HG02678 (cell line): ENCODE measurements at regions not wholly inside any gene's neighbourhood (a gene's known extent, or its start where the extent isn't known, plus 50 kb on each side); places are given as distances from the start of the nearest gene placed in this dataset.
A peak's percentile ranks its signal among the peaks of the same experiment; 100 is the strongest.
"Not testable (repeated sequence)": the region's sequence is repeated elsewhere in the genome, so short reads cannot be mapped to it uniquely, and the experiment has no call there.

ENCODE experiments used
- ATAC-seq: cut with Tn5 transposase; IDR thresholded peaks from one replicate; pipeline ENCODE4 v1.9.1; 2021; ENCODE audit warnings: mild to moderate bottlenecking, moderate library complexity; ENCODE audit not compliant: unreplicated experiment

DNA sequence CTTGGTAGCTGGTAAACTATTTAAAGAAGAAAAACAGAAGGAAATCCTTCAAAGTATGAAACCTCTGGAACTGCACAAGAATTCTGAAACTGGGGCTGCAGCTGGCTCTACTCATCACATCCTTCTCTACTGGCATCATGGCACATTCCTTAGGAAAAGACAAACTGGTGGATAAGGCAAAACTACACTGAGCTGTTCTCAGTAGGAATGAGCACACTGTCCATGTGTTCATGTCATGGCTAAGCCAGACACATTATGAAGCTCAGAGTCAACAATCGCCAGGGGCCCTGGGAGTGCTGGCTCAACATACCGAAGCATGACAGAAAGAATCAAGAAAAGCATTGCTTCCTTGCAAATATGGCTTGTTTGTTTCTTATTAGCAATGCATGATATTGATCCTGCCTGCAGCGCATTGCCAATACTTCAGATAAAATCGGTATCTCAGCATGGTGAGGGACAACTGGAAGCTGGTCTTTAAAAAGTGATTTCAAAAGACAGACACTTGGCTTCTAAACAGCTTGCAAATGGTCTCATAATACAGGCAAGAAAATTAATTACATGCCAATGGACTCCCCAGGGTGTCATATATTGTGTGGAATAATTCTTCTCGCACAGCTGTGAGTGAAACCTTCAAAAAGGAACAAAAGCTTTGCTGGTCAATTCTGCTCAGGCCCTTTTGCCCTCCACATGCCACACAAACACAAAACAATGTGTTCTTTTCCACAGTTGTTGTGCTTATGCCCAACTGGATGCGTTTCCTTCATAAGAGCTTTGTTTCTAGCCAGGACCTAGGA lies 300.2 kb upstream of the VCX start:
- ATAC-seq: no peak

DNA sequence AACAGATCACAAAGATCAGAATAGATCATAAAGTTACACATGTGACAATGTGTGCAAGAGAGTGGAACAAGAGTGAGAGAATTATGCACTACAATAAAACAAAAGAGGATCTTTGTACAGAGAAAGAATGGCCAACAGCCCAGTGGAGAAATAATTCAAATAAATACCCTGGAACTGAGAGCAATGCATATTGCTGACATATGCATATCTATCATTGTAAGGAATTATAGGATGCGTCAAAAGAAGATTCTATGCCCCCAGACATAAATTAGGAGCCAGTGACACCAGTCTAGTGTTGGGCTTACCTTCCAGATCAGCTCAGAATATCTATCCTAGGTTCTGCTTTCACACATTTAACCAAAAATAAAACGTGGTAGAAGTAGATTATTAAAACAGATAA lies 320.1 kb upstream of the VCX start:
- no peak for ATAC-seq

DNA sequence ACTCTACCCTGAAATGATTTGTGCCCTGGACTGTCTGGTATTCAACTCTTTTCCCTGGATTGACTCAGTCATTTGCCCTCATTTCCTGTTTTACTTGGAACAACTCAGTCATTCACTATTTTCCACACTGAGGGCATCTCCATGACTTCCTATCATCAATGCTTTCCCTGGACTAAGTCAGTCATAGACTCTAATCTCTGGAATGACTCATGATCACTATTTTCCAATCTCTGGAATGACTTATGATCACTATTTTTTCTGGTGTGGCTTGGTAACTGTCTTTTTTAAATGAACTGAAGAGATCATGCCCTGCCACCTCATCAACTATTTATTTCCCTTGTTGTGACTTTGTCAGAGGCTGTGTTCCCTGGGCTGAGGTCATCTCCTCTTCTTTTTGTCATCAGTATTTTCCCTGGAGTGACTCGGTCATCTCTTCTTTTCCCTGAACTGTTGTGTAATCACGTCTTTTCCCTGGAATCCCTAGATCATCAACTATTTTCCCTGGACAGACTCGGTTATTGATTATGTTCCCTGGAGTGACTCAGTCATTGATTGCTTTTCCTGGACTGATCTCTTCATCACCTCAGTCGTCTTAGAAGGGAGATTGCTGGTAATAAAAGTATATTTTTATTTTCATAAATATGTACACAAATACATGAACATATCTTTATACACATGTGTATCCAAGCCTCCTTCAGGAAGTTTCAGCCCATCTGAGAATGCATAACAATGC lies 327.1 kb upstream of the VCX start:
- no peak for ATAC-seq

DNA sequence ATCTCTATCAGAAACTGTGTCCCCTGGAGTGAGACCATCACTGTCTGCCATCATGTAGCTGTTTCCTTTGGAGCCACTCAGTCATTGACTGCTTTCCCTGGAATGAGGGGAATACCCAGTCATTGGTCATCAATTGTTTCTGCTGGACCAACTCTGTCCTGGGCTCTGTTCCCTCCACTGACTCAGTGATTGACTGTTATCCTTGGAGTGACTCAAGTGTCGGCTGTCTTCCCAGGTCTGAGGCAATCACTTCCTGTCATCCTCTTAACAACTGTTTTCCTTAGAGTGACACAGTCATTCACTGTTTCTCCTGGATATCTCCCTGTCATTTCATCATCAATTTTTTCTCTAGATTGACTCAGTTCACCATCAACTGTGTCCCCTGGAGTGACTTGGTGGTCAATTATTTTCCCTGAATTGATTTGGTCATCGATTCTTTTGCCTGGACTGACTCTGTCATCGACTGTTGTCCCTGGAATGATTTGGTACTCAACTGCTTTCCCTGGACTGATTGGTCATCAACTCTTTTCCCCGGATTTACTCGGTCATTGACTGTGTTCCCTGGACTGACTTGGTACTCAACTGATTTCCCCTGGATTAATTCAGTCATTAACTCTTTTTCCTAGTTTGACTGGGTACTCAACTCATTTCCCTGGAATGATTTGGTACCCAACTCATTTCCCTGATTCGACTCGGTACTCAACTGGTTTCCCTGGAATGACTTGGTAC lies 327.9 kb upstream of the VCX start:
- no peak for ATAC-seq

DNA sequence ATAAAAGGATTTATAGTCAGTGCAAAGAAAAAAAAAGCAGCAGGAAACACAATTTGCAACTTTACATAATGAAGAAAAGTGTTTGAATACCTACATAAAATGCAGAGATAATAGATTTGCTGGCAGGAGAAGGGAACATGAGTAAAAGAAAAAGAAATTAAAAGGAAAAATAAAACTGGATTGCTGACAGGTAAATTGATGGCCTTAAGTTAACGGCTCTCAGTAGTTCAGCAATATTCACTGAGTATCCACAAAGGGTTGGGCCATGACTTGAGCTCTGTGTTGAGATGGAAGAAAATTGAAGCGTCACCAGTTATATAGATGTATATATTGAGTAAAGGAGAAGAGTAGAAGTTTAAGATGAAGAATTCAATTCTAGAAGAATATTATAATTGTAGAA lies 330.1 kb upstream of the VCX start:
- no peak for ATAC-seq

DNA sequence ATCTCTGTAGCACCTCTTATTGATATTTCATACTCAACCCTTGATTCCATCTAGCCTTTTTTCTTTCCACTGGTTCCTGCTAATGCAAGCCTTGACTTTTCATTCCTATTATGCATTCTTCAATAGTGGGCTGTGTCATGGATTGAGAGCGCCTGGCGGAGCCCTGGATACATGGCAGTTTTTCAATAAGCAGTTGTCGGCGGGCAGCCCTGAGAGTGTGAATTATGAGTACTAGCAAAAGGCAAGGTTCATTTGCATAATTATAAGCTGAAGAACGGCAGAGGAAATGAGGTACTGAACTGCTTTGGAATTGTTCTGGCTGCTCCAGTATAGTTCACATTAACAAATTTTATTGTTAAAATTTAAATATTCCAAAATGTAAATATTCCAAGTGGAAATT lies 339.7 kb upstream of the VCX start:
- ATAC-seq: no peak

DNA sequence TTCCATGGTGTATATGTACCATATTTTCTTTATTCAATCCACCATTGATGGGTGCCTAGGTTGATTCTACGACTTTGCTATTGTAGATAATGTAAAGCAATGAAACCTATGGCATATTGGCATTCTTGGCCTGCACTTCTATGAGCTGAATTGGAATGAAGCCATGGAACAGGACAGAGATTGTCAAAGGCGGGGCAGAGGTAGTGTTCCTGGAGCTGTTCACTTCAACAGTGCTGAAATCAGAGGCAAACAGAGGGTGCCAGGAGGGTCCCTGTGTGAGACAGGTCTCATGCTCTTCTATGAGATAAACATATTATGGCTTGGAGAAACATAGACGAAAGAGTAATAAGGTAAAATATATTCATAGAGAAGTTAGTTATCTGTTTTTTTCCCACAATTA lies 342.6 kb upstream of the VCX start:
- no peak for ATAC-seq

DNA sequence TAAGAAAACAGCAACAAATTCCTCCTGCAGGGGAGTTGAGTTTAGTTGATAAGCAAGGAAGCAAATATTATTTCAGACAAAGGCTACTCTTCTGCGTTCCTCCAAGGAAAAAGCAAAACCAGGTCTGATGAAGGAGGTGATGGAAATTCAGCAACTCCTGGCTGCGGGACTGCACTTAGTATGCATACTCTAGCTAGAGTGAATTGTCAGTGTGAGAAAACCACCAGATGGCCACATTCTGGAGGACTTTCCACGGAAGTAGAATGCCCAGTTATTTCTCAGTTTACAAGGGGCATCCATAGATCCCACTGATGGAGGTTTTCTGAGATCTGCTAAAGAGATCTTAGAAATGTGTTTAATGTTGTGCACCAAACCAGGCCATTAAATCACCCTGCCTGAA lies 338.6 kb upstream of the PUDP start:
- no peak for ATAC-seq

DNA sequence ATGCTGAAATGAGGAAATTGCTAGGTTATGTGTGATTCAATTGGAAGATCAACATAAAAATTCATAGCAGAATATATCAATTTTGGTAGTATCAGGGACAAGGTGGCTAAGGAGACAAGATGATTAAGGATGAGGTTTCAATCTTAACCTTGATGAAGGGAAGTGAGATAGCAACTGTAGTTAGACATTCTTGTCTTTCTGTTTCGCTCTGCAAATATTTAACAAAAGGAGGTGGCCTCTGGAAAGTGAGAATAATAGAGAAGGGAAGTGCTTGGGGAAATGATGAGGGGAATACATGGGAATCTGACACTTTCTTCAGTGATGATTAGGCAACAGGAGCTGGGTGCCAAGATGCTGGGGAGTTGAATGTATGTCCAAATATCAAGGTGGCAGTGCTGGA lies 337.1 kb upstream of the PUDP start:
- no peak for ATAC-seq

DNA sequence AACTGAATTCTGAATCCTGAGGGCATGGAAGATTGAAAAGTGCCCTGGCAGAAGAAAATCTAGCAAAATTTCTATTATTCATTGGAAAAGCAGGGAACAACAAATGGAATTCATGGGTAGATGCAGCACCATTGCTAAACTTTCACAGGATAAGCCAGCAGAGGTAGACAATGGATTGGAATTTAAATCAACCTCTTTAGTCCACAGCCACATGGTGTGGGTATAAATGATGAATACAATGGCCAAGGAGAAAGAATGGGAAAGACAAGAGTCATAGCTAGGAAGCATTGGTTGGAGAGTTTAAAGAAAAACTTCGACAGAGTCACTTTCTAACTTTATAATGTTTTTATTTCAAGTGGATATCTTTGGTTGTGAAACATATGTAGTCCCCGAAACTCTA lies 332.8 kb upstream of the PUDP start:
- ATAC-seq: no peak

DNA sequence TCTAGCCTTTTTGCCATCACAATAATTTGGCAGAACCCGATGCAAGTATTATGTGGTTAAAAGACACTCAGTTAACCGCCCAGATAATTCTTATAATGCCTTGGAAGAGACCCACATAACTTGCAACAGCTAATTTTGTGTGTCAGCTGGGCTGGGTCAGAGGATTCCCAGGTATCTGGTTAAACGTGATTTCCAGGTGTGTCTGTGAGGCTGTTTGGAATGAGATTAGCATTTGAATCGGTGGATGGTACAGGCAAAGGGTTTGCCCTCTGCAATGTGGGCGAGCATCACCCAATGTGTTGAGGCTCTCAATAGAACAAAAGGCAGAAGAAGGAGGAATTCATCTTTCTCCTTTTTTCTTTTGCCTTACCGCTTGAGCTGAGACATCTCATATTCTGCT lies 314.2 kb upstream of the PUDP start:
- no peak for ATAC-seq

DNA sequence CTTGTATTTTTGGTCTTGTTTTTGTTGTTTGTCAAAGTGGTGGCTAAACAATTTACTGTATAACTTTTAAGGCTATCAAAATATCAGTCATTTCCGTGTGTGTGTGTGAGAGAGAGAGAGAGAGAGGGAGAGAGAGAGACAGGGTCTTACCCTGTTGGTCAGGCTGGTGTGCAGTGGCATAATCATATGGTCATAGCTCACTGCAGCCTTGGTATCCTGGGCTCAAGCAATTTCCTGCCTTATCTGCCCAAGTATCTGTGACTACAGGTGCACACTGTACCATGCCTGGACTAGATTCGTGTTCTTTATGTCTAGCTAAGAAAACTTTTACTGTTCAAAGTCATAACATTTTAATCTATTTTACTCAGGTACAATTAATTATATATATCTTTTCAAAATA lies 313.1 kb upstream of the PUDP start:
- ATAC-seq: not testable (repeated sequence)

DNA sequence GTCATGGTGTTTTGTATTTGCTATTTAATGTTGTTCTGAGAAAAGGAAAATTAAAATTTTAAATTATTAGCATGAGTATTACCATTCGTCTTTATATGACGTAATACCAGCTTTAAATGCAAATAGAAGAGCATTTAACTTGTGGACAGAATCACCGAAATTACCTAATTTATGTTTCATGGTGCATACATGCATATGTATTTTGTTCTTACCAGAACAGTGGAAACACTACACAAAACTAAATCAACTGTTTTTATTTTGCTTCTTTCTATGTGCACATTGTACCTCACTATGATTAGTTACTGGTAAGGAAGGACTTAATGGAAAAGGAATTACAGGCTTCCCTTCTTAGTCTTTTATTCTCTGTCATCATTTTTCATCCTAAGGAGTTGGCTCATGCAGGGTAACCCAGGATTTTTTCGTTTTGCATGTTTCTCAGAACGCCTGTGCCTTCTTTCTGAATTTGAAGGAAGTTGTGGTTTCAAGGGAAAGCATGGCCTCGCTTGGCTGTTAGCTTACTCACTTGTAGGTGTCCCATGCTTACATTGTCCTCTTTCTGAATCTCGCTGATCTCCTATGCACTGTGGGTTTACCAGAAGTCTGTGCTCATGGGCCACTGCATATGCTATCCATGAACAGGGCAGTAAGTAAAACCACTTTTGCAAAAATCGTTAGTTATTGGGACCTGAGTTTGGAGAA lies 300.0 kb upstream of the PUDP start:
- no peak for ATAC-seq

DNA sequence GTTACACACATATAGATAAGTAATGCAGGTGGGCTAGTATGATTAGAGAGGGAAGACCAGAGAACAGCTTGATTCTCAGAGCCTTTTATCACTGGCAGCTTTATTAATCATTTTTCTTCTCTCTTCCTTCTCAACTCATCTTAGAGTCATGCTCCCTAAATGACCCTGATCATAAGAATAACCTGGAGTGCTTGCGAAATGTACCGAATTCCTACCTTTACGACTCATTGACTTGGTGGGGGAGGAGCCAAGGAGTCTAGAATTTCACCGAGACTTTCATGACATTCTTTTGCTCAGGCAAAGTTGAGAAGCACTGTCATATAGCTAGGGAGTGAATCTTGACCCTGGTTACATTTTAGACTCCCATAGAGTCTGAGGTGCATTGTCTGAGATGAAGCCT lies 298.9 kb upstream of the PUDP start:
- ATAC-seq: no peak

DNA sequence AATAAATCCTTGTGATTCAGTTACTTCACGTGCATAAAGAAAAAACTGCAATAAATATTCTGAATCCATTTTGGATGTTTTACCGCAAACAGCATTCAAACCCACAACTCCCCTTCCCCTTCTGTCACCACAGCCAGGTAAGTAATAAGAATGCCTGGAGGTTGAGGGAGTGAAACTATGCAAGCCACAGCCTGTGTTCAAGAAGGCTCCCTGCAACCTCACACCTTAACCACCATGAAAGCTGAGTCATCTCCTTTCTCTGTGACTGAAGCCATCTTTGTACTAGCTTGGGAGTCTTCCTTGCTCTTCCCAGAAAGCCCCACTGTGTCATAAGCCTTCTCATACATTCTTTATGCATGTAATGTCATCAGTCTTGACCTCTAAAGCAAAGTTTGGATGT lies 297.0 kb upstream of the PUDP start:
- ATAC-seq: peak; percentile 48

DNA sequence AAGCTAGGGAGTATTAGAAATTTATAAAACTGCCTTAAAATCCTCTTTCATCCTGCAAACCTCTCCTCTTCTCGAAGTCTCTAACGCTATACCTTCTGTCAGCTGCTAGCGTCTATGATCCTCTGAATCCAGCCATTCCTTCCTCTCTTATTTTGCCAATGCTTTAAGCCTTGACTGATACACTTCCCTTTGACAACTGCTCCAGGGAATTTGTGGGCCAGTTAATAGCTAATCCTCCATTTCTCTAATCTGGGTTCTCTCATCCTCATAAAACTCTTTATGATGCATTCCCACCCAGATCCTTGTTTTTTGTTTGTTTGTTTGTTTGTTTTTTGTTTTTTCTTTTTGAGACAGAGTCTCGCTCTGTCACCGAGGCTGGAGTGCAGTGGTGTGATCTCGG lies 293.6 kb upstream of the PUDP start:
- ATAC-seq: no peak

DNA sequence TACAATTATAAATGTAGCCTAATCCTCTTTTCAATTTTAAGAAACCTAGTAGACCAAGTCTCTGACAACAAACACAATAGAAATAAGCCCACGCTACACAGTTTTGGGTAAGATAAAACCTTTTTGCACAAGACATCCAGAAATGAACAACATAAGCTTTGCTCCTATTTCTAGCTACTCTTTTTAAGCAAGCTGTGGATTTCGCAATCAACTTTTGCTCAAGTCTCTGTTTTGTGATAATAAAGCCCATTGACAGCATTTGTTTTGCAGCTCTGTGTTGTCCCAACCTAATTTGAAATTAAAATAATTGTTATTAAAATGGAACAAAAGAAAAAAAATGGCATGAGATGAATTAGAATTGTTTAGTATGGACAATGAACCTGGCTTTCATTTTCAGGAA lies 287.9 kb upstream of the PUDP start:
- no peak for ATAC-seq

DNA sequence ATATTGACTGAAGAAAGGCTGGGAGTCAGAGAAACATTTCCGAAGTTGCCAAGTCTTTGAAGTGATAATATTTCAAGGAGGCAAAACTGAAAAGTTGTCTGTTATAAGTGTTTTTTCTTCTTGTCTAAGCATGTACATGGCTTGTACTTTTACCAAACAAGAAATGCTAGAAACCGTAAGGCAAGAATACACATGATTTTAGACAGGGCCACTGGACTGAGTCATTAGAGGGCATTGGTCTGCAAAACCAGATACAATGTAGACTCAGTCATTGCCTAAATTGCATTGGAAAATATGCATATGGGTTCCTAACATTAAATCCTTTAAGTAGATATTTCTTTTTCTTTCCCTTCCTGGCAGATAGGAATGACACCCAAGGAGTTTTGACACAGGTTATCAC lies 284.9 kb upstream of the PUDP start:
- no peak for ATAC-seq

DNA sequence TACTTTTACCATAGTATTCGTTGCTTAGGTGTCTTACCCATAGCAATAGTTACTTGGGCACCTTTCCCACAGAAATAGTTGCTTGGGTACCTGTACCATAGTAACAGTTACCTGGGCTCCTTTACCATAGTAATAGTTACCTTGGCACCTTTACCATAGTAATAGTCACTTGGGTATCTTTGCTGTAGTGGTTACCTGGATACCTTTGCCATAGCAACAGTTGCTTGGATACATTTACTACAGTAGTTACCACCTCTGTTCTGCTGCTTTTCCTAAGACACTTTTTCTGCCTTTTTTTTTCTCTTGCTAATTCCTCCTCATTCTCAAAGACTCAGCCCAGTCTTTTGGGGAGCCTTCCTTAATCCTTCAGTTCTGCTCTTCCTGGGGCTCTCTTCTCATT lies 272.8 kb upstream of the PUDP start:
- no peak for ATAC-seq

DNA sequence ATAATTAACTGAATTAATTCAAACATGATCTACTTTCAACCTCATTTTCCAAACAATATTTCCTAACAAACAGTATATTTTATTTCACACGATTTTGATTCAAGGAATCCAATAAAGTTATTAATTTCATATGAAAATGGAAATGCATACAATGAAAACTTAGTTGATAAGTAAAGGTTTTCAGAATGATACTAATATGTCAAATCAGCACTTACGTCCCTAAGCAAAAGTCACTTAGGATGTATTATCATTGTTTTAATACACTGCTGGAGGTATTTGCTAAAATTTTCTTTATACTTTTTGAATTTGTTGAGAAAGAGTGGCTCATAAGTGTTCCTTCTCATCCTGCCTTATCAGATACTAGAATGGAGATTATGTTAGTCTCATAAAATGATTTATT lies 266.8 kb upstream of the PUDP start:
- ATAC-seq: no peak

DNA sequence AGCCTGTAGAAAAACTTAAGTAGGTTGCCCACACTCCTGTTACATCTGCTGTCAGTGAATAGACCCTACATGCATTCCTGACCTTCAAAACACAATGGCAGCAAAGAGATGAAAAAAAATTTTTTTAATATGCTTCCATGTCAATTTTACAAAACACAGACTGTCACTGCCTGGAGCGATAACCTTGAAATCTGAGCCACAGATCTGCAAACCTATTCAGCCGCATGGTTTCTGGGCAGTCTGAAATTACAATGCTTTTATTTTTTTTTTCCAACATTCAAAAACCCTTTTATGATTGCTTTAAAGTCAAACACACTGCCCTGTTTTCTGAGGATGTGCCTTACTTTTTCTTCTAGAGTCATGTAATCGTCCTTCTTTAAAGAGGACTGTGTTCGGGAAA lies 264.9 kb upstream of the PUDP start:
- ATAC-seq: no peak
